ENCODE measurements at regions not wholly inside any gene's neighbourhood (a gene's known extent, or its start where the extent isn't known, plus 50 kb on each side); places are given as distances from the start of the nearest gene placed in this dataset.

DNA sequence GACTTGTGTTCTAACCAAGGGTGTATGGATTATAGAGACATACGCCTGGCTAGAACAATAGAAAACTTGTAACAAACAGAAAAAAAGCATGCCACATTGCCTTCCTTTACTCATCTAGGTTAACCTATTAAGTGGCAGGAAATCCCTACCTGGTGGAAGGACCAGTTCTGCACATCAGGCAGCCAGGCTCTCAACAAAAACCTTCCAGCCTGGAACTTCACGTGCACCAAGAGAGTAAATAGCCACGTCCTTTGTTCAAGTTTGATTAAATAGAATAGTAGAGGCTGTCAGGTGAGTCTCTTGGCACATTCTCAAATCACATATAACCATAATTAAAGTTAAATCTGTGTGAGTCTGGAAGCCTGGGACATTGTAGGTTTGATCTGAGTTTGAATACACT lies 85.0 kb upstream of the DPH6 start:
- TF ChIP-seq CTCF (IDR thresholded peaks at IDR 0.05) (no peak), POLR2A (IDR thresholded peaks at IDR 0.05) (no peak)

Measured in lower leg skin (tissue), 3 donors.